ENCODE measurements at regions not wholly inside any gene's neighbourhood (a gene's known extent, or its start where the extent isn't known, plus 50 kb on each side); places are given as distances from the start of the nearest gene placed in this dataset.

- intact Hi-C loops (cut with DNase I), result no loop called here
- DNase-seq, result no peak
These were observed 61.6 kb upstream of the TGFBR2 start for GRCh38 chr3:30544812-30545211.

GRCh38 chr3:30546934-30547333 lies 59.5 kb upstream of the TGFBR2 start:
- no peak for DNase-seq

GRCh38 chr3:30547716-30548115 lies 58.7 kb upstream of the TGFBR2 start:
- intact Hi-C loops (cut with DNase I), result no loop called here
- DNase-seq, result no peak

More at GRCh38 chr3:30546934-30547333, 59.5 kb upstream of the TGFBR2 start:
- intact Hi-C loops (cut with DNase I), result no loop called here

GRCh38 chr3:30548600-30548999 lies 57.8 kb upstream of the TGFBR2 start:
- intact Hi-C loops (cut with DNase I), result no loop called here
- no peak for DNase-seq

GRCh38 chr3:30549600-30549999 lies 56.8 kb upstream of the TGFBR2 start:
- intact Hi-C loops (cut with DNase I), result no loop called here
- DNase-seq, result no peak

GRCh38 chr3:30550246-30550645 lies 56.2 kb upstream of the TGFBR2 start:
- DNase-seq, result no peak
- intact Hi-C loops (cut with DNase I), result no loop called here

- DNase-seq, result no peak
- intact Hi-C loops (cut with DNase I), result no loop called here
These were observed 55.1 kb upstream of the TGFBR2 start for GRCh38 chr3:30551266-30551665.

GRCh38 chr3:30551927-30552326 lies 54.5 kb upstream of the TGFBR2 start:
- intact Hi-C loops (cut with DNase I), result no loop called here
- no peak for DNase-seq

- DNase-seq, result no peak
- intact Hi-C loops (cut with DNase I), result no loop called here
These were observed 52.6 kb upstream of the TGFBR2 start for GRCh38 chr3:30553641-30554316.

GRCh38 chr3:30554317-30554690 lies 52.1 kb upstream of the TGFBR2 start:
- intact Hi-C loops (cut with DNase I), result no loop called here
- DNase-seq, result no peak

- DNase-seq, result no peak
- intact Hi-C loops (cut with DNase I), result no loop called here
These were observed 50.4 kb upstream of the TGFBR2 start for GRCh38 chr3:30555968-30556367.

All from head of caudate nucleus (tissue), 42 donors.